ENCODE measurements at regions not wholly inside any gene's neighbourhood (a gene's known extent, or its start where the extent isn't known, plus 50 kb on each side); places are given as distances from the start of the nearest gene placed in this dataset.

GRCh38 chr12:131199221-131199620, 245.5 kb downstream of the ADGRD1 start:
- Histone ChIP-seq H3K18ac (ENCODE audit: extremely low read depth, low read length) (no peak overlapping the region), H3K4me1 (replicated peaks in 1 of 4; ENCODE audit: control insufficient read depth in 3 of 4, insufficient read depth in 4 of 4, low read length in 3 of 4) (no peaks in the 10 kb centered on the region), H4K91ac (replicated peaks; ENCODE audit: insufficient read length, low read length) (no peak overlapping the region), H2AFZ (ENCODE audit: low read length) (no peak overlapping the region), H2BK12ac (ENCODE audit: low read depth, low read length) (no peak overlapping the region), H4K5ac (ENCODE audit: insufficient read length, low read depth, low read length) (no peak overlapping the region), H3K4me2 (ENCODE audit: insufficient read depth in 1 of 2, low read depth in 2 of 2, low read length in 2 of 2) (no peak overlapping the region), H2BK20ac (ENCODE audit: low read length) (no peak overlapping the region), H3K14ac (ENCODE audit: insufficient read length) (no peak overlapping the region), H2AK5ac (ENCODE audit: low read depth, low read length) (0 out of 2 replicates have a peak overlapping the region, but pooled peaks have one; percentile 79), H2BK120ac (replicated peaks; ENCODE audit: low read depth, low read length) (no peak overlapping the region), H3K27ac (ENCODE audit: low read depth, low read length) (no peak overlapping the region), H3K4ac (replicated peaks; ENCODE audit: insufficient read length, low read depth, low read length) (no peak overlapping the region), H3K79me1 (ENCODE audit: low read depth, low read length) (no peaks in the 10 kb centered on the region), H4K8ac (ENCODE audit: extremely low read depth, insufficient read depth, low read length) (no peak overlapping the region), H3K9ac (replicated peaks in 1 of 4; ENCODE audit: extremely low read depth in 1 of 4, low read depth in 3 of 4, low read length in 3 of 4) (no peak overlapping the region), H3K36me3 (ENCODE audit: control insufficient read depth in 2 of 4, insufficient read depth in 4 of 4, low read length in 3 of 4) (no peaks in the 10 kb centered on the region), H3K56ac (replicated peaks; ENCODE audit: insufficient read length, low read depth, low read length) (peak overlapping the region; percentile 62), H3K27me3 (replicated peaks in 1 of 4; ENCODE audit: control insufficient read depth in 3 of 4, extremely low read depth in 1 of 4, insufficient read depth in 3 of 4, low read length in 3 of 4) (no peaks in the 10 kb centered on the region; a peak in 1 of 7 replicates), H3K9me3 (ENCODE audit: insufficient read depth in 2 of 2, low read depth in 1 of 2, low read length in 1 of 2) (peaks cover 3 to 7% of the 10 kb centered on the region in 2 experiments; a peak in 2 of 4 replicates), H3K79me2 (ENCODE audit: control insufficient read depth in 1 of 2, insufficient read depth in 2 of 2, low read length in 2 of 2) (no peaks in the 10 kb centered on the region), H4K20me1 (replicated peaks in 1 of 2; ENCODE audit: control insufficient read depth in 1 of 2, insufficient read depth in 2 of 2, low read length in 2 of 2) (peaks cover 0 to 5% of the 10 kb centered on the region in 2 experiments), H2BK15ac (ENCODE audit: low read length) (no peak overlapping the region), H2BK5ac (ENCODE audit: low read depth, low read length) (no peak overlapping the region), H3K23me2 (ENCODE audit: low read depth, low read length) (peaks cover 8% of the 10 kb centered on the region; the same call in 1 of the 2 replicates), H3K4me3 (ENCODE audit: extremely low read depth in 1 of 4, insufficient read depth in 2 of 4, low read depth in 3 of 4, low read length in 4 of 4) (no peak overlapping the region), H3K23ac (ENCODE audit: insufficient read length) (no peak overlapping the region)
- TF ChIP-seq KDM5A (IDR thresholded peaks at IDR 0.05; ENCODE audit: low read length), result no peak
- TF ChIP-seq MAFK (IDR thresholded peaks at IDR 0.05; ENCODE audit: low read depth, low read length), result no peak
- no peak for TF ChIP-seq HDAC6 (IDR thresholded peaks at IDR 0.05; ENCODE audit: low read depth, low read length)
- TF ChIP-seq EGR1 (IDR thresholded peaks at IDR 0.05; ENCODE audit: borderline replicate concordance, low read depth, low read length), result no peak
- no peak for TF ChIP-seq SP1 (IDR thresholded peaks at IDR 0.05; ENCODE audit: low read depth, low read length)
- no peak for TF ChIP-seq YY1 (IDR thresholded peaks at IDR 0.05; ENCODE audit: low read depth, low read length)
- no peak for TF ChIP-seq NANOG (IDR thresholded peaks at IDR 0.05; ENCODE audit: insufficient read depth, low read depth, low read length, poor library complexity, severe bottlenecking)
- no peak for TF ChIP-seq NRF1 (IDR thresholded peaks at IDR 0.05; ENCODE audit: low read depth, low read length)
- TF ChIP-seq HDAC2 (IDR thresholded peaks at IDR 0.05; ENCODE audit: borderline replicate concordance in 1 of 2, low read depth in 2 of 2, low read length in 2 of 2), result no peak
- no peak for TF ChIP-seq CHD1 (IDR thresholded peaks at IDR 0.05; ENCODE audit: low read depth, low read length)
- no peak for TF ChIP-seq EZH2 (IDR thresholded peaks at IDR 0.05; ENCODE audit: low read depth, low read length, severe bottlenecking)
- no peak for TF ChIP-seq MAX (IDR thresholded peaks at IDR 0.05)
- no peak for TF ChIP-seq RBBP5 (IDR thresholded peaks at IDR 0.05; ENCODE audit: borderline replicate concordance, low read depth, low read length)
- no peak for TF ChIP-seq CEBPB (IDR thresholded peaks at IDR 0.05; ENCODE audit: low read depth, low read length)
- TF ChIP-seq FOSL1 (IDR thresholded peaks at IDR 0.05; ENCODE audit: insufficient read depth, low read depth, low read length), result no peak
- ChIA-PET CTCF (ENCODE audit: partially characterized antibody) (no interaction called here), POLR2A (ENCODE audit: partially characterized antibody) (no interaction called here)
- WGBS, 2 experiments (ENCODE audit: extremely low coverage in 1 of 2, insufficient coverage in 1 of 2, insufficient read length in 1 of 2, insufficient replicate concordance in 2 of 2, low coverage in 1 of 2, low lambda C conversion rate in 2 of 2, missing lambda C conversion rate in 1 of 2), result 67 to 100% methylated on average over 1 to 3 of the region's 3 CpGs
- FAIRE-seq (no peak), DNase-seq (ENCODE audit: low read depth in 1 of 2, low spot score in 2 of 2) (no peak)

Measured in H1 (cell line).